BE2C (cell line): ENCODE measurements at regions not wholly inside any gene's neighbourhood (a gene's known extent, or its start where the extent isn't known, plus 50 kb on each side); places are given as distances from the start of the nearest gene placed in this dataset.

ENCODE experiments used
- DNase-seq: peaks from one replicate; pipeline ENCODE4 v3.0.0-alpha.2; 2020
- H3K27me3 ChIP-seq: fragments of 250-450 bp; sonication (Bioruptor Pico); 2 replicates; pipeline ENCODE4 v1.5.1; 2020; ENCODE audit warnings: mild to moderate bottlenecking
- H3K36me3 ChIP-seq: fragments of 250-450 bp; sonication (Bioruptor Pico); 2 replicates; pipeline ENCODE4 v1.5.1; 2020; ENCODE audit warnings: mild to moderate bottlenecking
- H3K4me1 ChIP-seq: fragments of 250-450 bp; sonication (Bioruptor Pico); 2 replicates; pipeline ENCODE4 v1.5.1; 2020
- H3K4me3 ChIP-seq: 2 replicates; pipeline ENCODE4 v1.5.1; 2011; ENCODE audit warnings: low read depth, low read length
- H3K9me3 ChIP-seq: fragments of 250-450 bp; sonication (Bioruptor Pico); 2 replicates; pipeline ENCODE4 v1.5.1; 2020
- TF ChIP-seq, protein P1 (sequence below): IDR thresholded peaks from 2 replicates; pipeline ENCODE4 v1.5.1; 2012; ENCODE audit warnings: mild to moderate bottlenecking, low read depth, low read length

DNA sequence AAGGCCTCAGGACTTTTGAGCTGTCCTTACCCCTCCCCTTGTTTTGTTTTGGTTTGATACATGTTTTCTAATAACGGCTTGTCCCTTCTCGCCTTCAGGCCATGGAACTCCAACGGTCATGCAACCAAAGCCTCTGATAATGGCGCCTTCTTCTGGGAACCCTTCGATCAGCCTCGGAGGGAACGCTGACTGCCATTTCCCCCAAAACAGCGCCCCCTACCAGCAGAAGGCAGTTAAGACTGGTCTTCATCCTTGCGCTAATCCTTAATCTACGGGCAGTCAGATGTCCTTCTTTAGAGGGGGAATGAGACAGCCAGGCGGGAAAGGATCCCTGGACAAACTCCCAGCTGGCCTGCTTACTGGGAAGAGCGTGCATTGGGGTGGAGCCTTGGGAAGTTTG is 276.6 kb downstream of the ICE1 start:
- DNase-seq: no peak
- H3K36me3 ChIP-seq: no peaks in the 10 kb centered on the region
- no peak overlapping the region for H3K4me3 ChIP-seq
- TF ChIP-seq, protein P1, sequence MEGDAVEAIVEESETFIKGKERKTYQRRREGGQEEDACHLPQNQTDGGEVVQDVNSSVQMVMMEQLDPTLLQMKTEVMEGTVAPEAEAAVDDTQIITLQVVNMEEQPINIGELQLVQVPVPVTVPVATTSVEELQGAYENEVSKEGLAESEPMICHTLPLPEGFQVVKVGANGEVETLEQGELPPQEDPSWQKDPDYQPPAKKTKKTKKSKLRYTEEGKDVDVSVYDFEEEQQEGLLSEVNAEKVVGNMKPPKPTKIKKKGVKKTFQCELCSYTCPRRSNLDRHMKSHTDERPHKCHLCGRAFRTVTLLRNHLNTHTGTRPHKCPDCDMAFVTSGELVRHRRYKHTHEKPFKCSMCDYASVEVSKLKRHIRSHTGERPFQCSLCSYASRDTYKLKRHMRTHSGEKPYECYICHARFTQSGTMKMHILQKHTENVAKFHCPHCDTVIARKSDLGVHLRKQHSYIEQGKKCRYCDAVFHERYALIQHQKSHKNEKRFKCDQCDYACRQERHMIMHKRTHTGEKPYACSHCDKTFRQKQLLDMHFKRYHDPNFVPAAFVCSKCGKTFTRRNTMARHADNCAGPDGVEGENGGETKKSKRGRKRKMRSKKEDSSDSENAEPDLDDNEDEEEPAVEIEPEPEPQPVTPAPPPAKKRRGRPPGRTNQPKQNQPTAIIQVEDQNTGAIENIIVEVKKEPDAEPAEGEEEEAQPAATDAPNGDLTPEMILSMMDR: peak; percentile 37
- no peaks in the 10 kb centered on the region for H3K27me3 ChIP-seq
- no peaks in the 10 kb centered on the region; the same call in 1 of the 2 replicates for H3K4me1 ChIP-seq
- H3K9me3 ChIP-seq: no peaks in the 10 kb centered on the region; the same call in 1 of the 2 replicates

DNA sequence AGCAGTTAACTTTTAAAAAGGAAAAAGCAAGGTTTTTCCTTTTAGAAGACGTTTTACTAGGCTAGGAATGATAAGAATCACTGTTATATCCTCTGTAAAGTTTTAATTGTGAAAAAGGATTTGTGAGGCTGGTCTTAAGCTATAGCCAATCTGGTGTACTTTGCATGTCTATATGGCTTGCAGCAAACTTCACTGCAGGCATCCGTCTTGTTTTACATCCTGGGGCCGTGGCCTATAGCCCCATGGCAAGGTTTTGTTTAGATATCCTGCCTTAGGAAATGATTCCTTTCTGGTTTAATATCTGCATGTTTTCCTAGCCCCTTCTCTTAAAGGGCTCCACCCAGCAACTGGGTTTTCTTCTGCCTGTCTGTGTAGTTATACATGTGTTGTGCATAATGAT is 272.8 kb downstream of the ICE1 start:
- no peak for DNase-seq
- Histone ChIP-seq H3K36me3 (no peaks in the 10 kb centered on the region), H3K4me3 (no peak overlapping the region), H3K9me3 (no peaks in the 10 kb centered on the region; the same call in 1 of the 2 replicates), H3K27me3 (no peaks in the 10 kb centered on the region), H3K4me1 (peaks cover 6% of the 10 kb centered on the region; the same call in 1 of the 2 replicates)
- TF ChIP-seq, protein P1: no peak

GRCh38 chr5:5688925-5689310 is 266.4 kb downstream of the ICE1 start:
- DNase-seq: no peak
- H3K9me3 ChIP-seq: no peaks in the 10 kb centered on the region
- no peak overlapping the region for H3K4me3 ChIP-seq
- TF ChIP-seq, protein P1: no peak
- H3K27me3 ChIP-seq: no peaks in the 10 kb centered on the region
- no peaks in the 10 kb centered on the region for H3K36me3 ChIP-seq
- peaks cover 6% of the 10 kb centered on the region; the same call in 1 of the 2 replicates for H3K4me1 ChIP-seq

GRCh38 chr5:5688194-5688924 is 265.9 kb downstream of the ICE1 start:
- Histone ChIP-seq H3K9me3 (no peaks in the 10 kb centered on the region), H3K27me3 (no peaks in the 10 kb centered on the region), H3K36me3 (no peaks in the 10 kb centered on the region), H3K4me3 (no peak overlapping the region), H3K4me1 (peaks cover 6% of the 10 kb centered on the region; the same call in 1 of the 2 replicates)
- no peak for DNase-seq
- TF ChIP-seq, protein P1: no peak

GRCh38 chr5:5687113-5687512 is 264.6 kb downstream of the ICE1 start:
- Histone ChIP-seq H3K27me3 (no peaks in the 10 kb centered on the region), H3K4me3 (no peak overlapping the region), H3K36me3 (no peaks in the 10 kb centered on the region), H3K9me3 (no peaks in the 10 kb centered on the region), H3K4me1 (peaks cover 6% of the 10 kb centered on the region; the same call in 1 of the 2 replicates)
- DNase-seq: no peak
- TF ChIP-seq, protein P1: no peak

- Histone ChIP-seq H3K4me1 (no peaks in the 10 kb centered on the region), H3K4me3 (no peak overlapping the region), H3K27me3 (no peaks in the 10 kb centered on the region), H3K9me3 (no peaks in the 10 kb centered on the region), H3K36me3 (no peaks in the 10 kb centered on the region)
- DNase-seq: no peak
- TF ChIP-seq, protein P1: no peak
Measured at GRCh38 chr5:5686356-5686755, 263.9 kb downstream of the ICE1 start.
